HG02852 (cell line): ENCODE measurements at regions not wholly inside any gene's neighbourhood (a gene's known extent, or its start where the extent isn't known, plus 50 kb on each side); places are given as distances from the start of the nearest gene placed in this dataset.
A peak's percentile ranks its signal among the peaks of the same experiment; 100 is the strongest.
"Not testable (repeated sequence)": the region's sequence is repeated elsewhere in the genome, so short reads cannot be mapped to it uniquely, and the experiment has no call there.

Experiments used
- ATAC-seq: cut with Tn5 transposase; IDR thresholded peaks from one replicate; pipeline ENCODE4 v1.9.1; 2021; ENCODE audit warnings: mild to moderate bottlenecking, moderate library complexity; ENCODE audit not compliant: unreplicated experiment

GRCh38 chr12:43255522-43256111 is 296.4 kb downstream of the ADAMTS20 start:
- no peak for ATAC-seq

GRCh38 chr12:43252585-43252984 is 299.4 kb downstream of the ADAMTS20 start:
- no peak for ATAC-seq

GRCh38 chr12:43245947-43246346 is 306.1 kb downstream of the ADAMTS20 start:
- no peak for ATAC-seq

- no peak for ATAC-seq
These were observed 310.0 kb downstream of the ADAMTS20 start for GRCh38 chr12:43241986-43242385.

GRCh38 chr12:43238281-43238680 is 313.7 kb downstream of the ADAMTS20 start:
- ATAC-seq, result no peak

GRCh38 chr12:43237238-43237879 is 314.6 kb downstream of the ADAMTS20 start:
- no peak for ATAC-seq

- no peak for ATAC-seq
These were observed 316.3 kb downstream of the ADAMTS20 start for GRCh38 chr12:43235721-43236120.

- ATAC-seq, result no peak
These were observed 318.1 kb downstream of the ADAMTS20 start for GRCh38 chr12:43233861-43234260.

- ATAC-seq, result no peak
These were observed 325.9 kb downstream of the ADAMTS20 start for GRCh38 chr12:43226151-43226550.

GRCh38 chr12:43224190-43224805 is 327.7 kb downstream of the ADAMTS20 start:
- not testable (repeated sequence) for ATAC-seq

- ATAC-seq, result no peak
These were observed 329.2 kb downstream of the ADAMTS20 start for GRCh38 chr12:43222796-43223195.

- no peak for ATAC-seq
These were observed 330.8 kb downstream of the ADAMTS20 start for GRCh38 chr12:43221216-43221615.

- no peak for ATAC-seq
These were observed 335.5 kb downstream of the ADAMTS20 start for GRCh38 chr12:43216490-43216889.

GRCh38 chr12:43214166-43214565 is 337.8 kb downstream of the ADAMTS20 start:
- ATAC-seq, result no peak

GRCh38 chr12:43213608-43214007 is 338.4 kb downstream of the ADAMTS20 start:
- ATAC-seq, result no peak

GRCh38 chr12:43210485-43211192 is 341.4 kb downstream of the ADAMTS20 start:
- ATAC-seq, result peak; percentile 98

- no peak for ATAC-seq
These were observed 343.4 kb downstream of the ADAMTS20 start for GRCh38 chr12:43208627-43209026.

- no peak for ATAC-seq
These were observed 343.8 kb downstream of the ADAMTS20 start for GRCh38 chr12:43208221-43208620.

- ATAC-seq, result no peak
These were observed 345.6 kb downstream of the ADAMTS20 start for GRCh38 chr12:43206396-43206795.

GRCh38 chr12:43198608-43199007 is 353.4 kb downstream of the ADAMTS20 start:
- no peak for ATAC-seq

- ATAC-seq, result no peak
These were observed 355.6 kb downstream of the ADAMTS20 start for GRCh38 chr12:43196268-43196907.
